ENCODE measurements at regions not wholly inside any gene's neighbourhood (a gene's known extent, or its start where the extent isn't known, plus 50 kb on each side); places are given as distances from the start of the nearest gene placed in this dataset.

DNA sequence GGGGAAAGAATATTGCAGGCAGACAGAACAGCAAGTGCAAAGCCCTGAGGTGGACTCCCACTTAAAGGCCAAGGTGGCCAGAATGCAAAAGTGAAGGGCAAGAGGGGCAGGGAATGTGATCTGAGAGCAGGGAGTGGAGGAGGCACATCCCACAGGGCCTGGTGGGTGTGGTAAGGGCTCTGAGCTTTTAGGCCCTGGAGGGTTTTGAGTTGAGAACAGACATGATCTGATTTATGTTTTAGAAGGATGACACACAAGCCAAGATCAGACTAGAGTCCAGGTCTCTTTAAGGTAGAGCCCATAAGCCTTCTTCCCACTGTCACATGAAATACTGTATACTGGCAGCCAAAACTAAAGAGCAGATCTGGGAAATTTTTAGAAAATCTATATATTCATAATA lies 162.5 kb downstream of the SLC38A4 start:
- Histone ChIP-seq H3K18ac (ENCODE audit: extremely low read depth, low read length) (no peak overlapping the region), H2BK20ac (ENCODE audit: low read length) (no peak overlapping the region), H3K9me3 (ENCODE audit: insufficient read depth in 2 of 2, low read depth in 1 of 2, low read length in 1 of 2) (peaks cover 0 to 4% of the 10 kb centered on the region in 2 experiments; a peak in 1 of 4 replicates), H2AK5ac (ENCODE audit: low read depth, low read length) (no peak overlapping the region), H3K79me1 (ENCODE audit: low read depth, low read length) (no peaks in the 10 kb centered on the region), H2BK120ac (replicated peaks; ENCODE audit: low read depth, low read length) (peak overlapping the region; percentile 85), H4K5ac (ENCODE audit: insufficient read length, low read depth, low read length) (no peak overlapping the region), H2AFZ (ENCODE audit: low read length) (no peak overlapping the region), H3K27me3 (replicated peaks in 1 of 4; ENCODE audit: control insufficient read depth in 3 of 4, extremely low read depth in 1 of 4, insufficient read depth in 3 of 4, low read length in 3 of 4) (no peaks in the 10 kb centered on the region), H3K4me1 (replicated peaks in 1 of 4; ENCODE audit: control insufficient read depth in 3 of 4, insufficient read depth in 4 of 4, low read length in 3 of 4) (no peaks in the 10 kb centered on the region; a peak in 1 of 7 replicates), H4K8ac (ENCODE audit: extremely low read depth, insufficient read depth, low read length) (no peak overlapping the region), H3K4me3 (ENCODE audit: extremely low read depth in 1 of 4, insufficient read depth in 2 of 4, low read depth in 3 of 4, low read length in 4 of 4) (no peak overlapping the region), H3K23ac (ENCODE audit: insufficient read length) (no peak overlapping the region), H3K79me2 (ENCODE audit: control insufficient read depth in 1 of 2, insufficient read depth in 2 of 2, low read length in 2 of 2) (no peaks in the 10 kb centered on the region), H3K23me2 (ENCODE audit: low read depth, low read length) (no peaks in the 10 kb centered on the region), H3K56ac (replicated peaks; ENCODE audit: insufficient read length, low read depth, low read length) (no peak overlapping the region), H3K4ac (replicated peaks; ENCODE audit: insufficient read length, low read depth, low read length) (no peak overlapping the region), H3K9ac (replicated peaks in 1 of 4; ENCODE audit: extremely low read depth in 1 of 4, low read depth in 3 of 4, low read length in 3 of 4) (no peak overlapping the region), H3K36me3 (ENCODE audit: control insufficient read depth in 2 of 4, insufficient read depth in 4 of 4, low read length in 3 of 4) (no peaks in the 10 kb centered on the region), H3K4me2 (ENCODE audit: insufficient read depth in 1 of 2, low read depth in 2 of 2, low read length in 2 of 2) (no peak overlapping the region), H3K14ac (ENCODE audit: insufficient read length) (no peak overlapping the region), H2BK15ac (ENCODE audit: low read length) (0 out of 2 replicates have a peak overlapping the region, but pooled peaks have one; percentile 25), H2BK5ac (ENCODE audit: low read depth, low read length) (no peak overlapping the region), H4K20me1 (replicated peaks in 1 of 2; ENCODE audit: control insufficient read depth in 1 of 2, insufficient read depth in 2 of 2, low read length in 2 of 2) (no peaks in the 10 kb centered on the region), H2BK12ac (ENCODE audit: low read depth, low read length) (no peak overlapping the region), H3K27ac (ENCODE audit: low read depth, low read length) (no peak overlapping the region), H4K91ac (replicated peaks; ENCODE audit: insufficient read length, low read length) (no peak overlapping the region)
- CTCF ChIA-PET (ENCODE audit: partially characterized antibody), result interaction anchor here (1.3 to 1.8 kb wide), 2 partner anchors 13 to 286 kb away, joined by 3 to 7 read pairs; no protein-coding TSS in a partner anchor
- POLR2A ChIA-PET (ENCODE audit: partially characterized antibody), result no interaction called here
- FAIRE-seq, result no peak
- no peak for DNase-seq (ENCODE audit: low read depth in 1 of 2, low spot score in 2 of 2)
- TF ChIP-seq CHD2 (IDR thresholded peaks at IDR 0.05; ENCODE audit: low read length) (no peak), RAD21 (IDR thresholded peaks at IDR 0.05 in 1 of 2, conservative IDR thresholded peaks at IDR 0.05 in 1 of 2; ENCODE audit: low read depth in 2 of 2, low read length in 2 of 2) (no peak), ZNF274 (IDR thresholded peaks at IDR 0.05; ENCODE audit: borderline replicate concordance, extremely low read depth, low read length) (no peak), CEBPB (IDR thresholded peaks at IDR 0.05; ENCODE audit: low read depth, low read length) (no peak), KDM1A (IDR thresholded peaks at IDR 0.05; ENCODE audit: borderline replicate concordance, low read length) (no peak), RBBP5 (IDR thresholded peaks at IDR 0.05; ENCODE audit: borderline replicate concordance, low read depth, low read length) (no peak), POU5F1 (IDR thresholded peaks at IDR 0.05; ENCODE audit: low read depth, low read length) (no peak), RFX5 (IDR thresholded peaks at IDR 0.05; ENCODE audit: borderline replicate concordance, low read depth, low read length) (no peak), SP2 (IDR thresholded peaks at IDR 0.05; ENCODE audit: low read length) (no peak), TBP (IDR thresholded peaks at IDR 0.05; ENCODE audit: low read depth, low read length) (no peak), POLR2A (IDR thresholded peaks at IDR 0.05; ENCODE audit: control extremely low read depth in 1 of 2, low read depth in 2 of 2, low read length in 2 of 2) (no peak), SIN3A (conservative IDR thresholded peaks at IDR 0.05 in 1 of 2, IDR thresholded peaks at IDR 0.05 in 1 of 2; ENCODE audit: low read depth in 1 of 2, low read length in 2 of 2) (no peak), KDM5A (IDR thresholded peaks at IDR 0.05; ENCODE audit: low read length) (no peak)
- TF ChIP-seq, protein P1, sequence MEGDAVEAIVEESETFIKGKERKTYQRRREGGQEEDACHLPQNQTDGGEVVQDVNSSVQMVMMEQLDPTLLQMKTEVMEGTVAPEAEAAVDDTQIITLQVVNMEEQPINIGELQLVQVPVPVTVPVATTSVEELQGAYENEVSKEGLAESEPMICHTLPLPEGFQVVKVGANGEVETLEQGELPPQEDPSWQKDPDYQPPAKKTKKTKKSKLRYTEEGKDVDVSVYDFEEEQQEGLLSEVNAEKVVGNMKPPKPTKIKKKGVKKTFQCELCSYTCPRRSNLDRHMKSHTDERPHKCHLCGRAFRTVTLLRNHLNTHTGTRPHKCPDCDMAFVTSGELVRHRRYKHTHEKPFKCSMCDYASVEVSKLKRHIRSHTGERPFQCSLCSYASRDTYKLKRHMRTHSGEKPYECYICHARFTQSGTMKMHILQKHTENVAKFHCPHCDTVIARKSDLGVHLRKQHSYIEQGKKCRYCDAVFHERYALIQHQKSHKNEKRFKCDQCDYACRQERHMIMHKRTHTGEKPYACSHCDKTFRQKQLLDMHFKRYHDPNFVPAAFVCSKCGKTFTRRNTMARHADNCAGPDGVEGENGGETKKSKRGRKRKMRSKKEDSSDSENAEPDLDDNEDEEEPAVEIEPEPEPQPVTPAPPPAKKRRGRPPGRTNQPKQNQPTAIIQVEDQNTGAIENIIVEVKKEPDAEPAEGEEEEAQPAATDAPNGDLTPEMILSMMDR (IDR thresholded peaks at IDR 0.05; ENCODE audit: control extremely low read depth in 1 of 3, insufficient read depth in 1 of 3, low read depth in 1 of 3, low read length in 3 of 3), result no peak
